Epithelial cell of esophagus (primary cell): ENCODE measurements at regions not wholly inside any gene's neighbourhood (a gene's known extent, or its start where the extent isn't known, plus 50 kb on each side); places are given as distances from the start of the nearest gene placed in this dataset.

Source experiments
- DNase-seq: peaks from one replicate; pipeline ENCODE4 v3.0.0; 2010; ENCODE audit warnings: low read depth
- H3K4me3 ChIP-seq: 2 replicates; pipeline ENCODE4 v1.5.1; 2011; ENCODE audit warnings: mild to moderate bottlenecking, low read length, control low read depth
- TF ChIP-seq, protein P1 (sequence below): IDR thresholded peaks from 2 replicates; pipeline ENCODE4 v1.5.1; 2011; ENCODE audit warnings: low read depth, mild to moderate bottlenecking, low read length, control low read depth, inconsistent platforms; ENCODE audit not compliant: insufficient read depth; ENCODE audit errors: missing control alignments

DNA sequence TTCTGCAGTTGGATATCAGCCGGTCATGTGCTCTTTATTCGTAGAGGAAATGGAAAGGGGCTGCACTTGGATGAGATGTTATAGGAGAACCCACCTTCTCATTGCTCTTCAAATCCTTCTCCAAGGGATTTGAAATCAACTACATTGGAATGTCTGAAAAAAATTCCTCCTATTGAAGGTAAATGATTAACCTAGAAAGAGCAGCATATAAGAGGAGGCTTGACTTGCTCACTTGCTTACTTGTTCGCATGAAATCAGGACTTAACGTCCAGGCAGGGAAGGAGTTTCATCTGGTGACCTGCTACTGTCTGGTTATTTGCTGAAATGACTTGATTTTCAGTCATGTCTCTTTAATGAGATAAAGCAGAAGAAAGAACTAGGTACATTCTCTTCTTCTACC is 338.4 kb upstream of the NOCT start:
- TF ChIP-seq, protein P1, sequence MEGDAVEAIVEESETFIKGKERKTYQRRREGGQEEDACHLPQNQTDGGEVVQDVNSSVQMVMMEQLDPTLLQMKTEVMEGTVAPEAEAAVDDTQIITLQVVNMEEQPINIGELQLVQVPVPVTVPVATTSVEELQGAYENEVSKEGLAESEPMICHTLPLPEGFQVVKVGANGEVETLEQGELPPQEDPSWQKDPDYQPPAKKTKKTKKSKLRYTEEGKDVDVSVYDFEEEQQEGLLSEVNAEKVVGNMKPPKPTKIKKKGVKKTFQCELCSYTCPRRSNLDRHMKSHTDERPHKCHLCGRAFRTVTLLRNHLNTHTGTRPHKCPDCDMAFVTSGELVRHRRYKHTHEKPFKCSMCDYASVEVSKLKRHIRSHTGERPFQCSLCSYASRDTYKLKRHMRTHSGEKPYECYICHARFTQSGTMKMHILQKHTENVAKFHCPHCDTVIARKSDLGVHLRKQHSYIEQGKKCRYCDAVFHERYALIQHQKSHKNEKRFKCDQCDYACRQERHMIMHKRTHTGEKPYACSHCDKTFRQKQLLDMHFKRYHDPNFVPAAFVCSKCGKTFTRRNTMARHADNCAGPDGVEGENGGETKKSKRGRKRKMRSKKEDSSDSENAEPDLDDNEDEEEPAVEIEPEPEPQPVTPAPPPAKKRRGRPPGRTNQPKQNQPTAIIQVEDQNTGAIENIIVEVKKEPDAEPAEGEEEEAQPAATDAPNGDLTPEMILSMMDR = no peak
- no peak overlapping the region for H3K4me3 ChIP-seq
- no peak for DNase-seq

DNA sequence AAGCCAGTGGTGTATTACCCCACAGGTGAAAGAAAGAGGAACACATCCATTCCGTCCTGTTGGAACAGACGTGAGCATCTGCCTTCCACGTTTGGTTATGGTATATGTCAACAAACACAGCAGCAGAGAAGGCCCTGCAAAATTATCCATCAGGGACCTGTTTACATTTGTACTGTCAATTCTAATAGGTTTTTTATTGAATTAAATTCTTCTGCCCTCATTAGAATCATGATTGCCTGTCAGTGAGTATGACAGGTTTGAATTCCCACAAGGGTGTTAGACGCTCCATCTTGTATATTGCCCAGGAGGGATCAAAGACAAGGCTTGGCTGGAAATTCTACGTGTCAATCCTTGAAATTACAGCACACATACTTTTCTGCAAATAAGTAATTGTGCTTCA is 339.9 kb upstream of the NOCT start:
- TF ChIP-seq, protein P1 = no peak
- DNase-seq = no peak
- H3K4me3 ChIP-seq = no peak overlapping the region

DNA sequence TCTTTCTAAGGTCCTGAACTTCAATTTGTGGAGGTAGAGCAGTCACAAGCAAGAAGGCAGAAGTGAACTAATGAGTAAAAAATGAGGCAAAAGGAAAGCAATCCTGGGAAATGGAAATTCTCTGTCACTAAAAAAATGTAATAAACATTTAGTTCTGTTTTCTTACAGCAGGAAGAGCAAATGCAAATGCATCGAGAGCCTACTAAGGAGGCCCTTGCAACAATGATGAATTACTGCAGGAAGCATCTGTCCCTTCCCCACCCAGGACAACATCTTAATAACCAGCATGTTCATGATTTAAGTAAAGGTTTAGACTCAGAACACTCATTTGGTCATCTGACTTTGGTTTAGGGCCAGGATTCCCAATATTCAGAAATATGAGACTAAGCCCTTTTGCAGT is 341.4 kb upstream of the NOCT start:
- DNase-seq = no peak
- no peak overlapping the region for H3K4me3 ChIP-seq
- TF ChIP-seq, protein P1 = no peak

DNA sequence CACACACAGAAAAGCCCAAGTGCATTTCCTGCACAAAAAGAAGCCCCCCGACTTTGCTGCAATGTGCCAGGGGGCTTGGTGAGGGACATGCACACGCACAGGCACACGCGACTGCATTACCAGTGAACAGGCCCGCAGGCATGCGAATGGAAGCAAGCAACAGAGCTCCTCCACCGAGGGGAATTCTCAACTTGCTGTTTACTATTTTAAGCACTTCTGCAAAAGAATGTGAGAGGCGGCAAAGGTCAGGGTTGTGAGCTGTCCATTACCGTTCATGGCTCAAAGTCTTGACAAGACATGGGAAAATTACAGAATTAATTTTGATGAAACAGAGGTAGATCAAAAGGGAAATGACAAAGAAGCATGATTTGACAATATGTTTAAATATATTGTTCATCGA is 342.5 kb upstream of the NOCT start:
- no peak for DNase-seq
- TF ChIP-seq, protein P1 = no peak

DNA sequence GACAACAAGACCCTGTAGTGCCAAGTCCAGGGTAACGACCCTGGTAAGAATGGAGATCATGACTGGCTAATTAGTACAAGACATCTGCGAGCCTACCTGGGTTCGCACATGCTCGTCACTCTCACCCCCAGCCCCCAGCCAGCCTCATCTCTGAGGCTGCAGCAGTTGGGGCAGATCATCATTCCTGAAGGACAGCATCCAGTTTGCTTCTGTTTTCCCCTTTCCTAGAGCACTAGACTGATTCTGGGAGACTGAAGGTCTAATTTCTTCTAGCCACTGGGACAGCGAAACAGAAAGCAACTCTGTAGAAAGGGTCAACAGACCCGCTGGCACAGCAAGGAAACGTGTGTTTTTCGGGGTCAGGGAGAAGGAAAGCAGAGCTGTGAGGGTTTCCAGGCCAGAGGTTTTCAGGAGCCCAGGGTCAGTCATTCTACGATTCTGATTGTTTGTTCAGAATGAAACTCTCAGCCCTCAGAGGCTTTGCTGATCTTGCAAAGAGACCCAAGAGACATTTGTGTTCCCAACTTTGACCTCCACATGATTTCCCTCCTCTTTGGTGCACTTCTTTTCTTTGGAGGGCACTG is 343.1 kb upstream of the NOCT start:
- TF ChIP-seq, protein P1 = no peak
- DNase-seq = no peak

More for the DNA sequence above, 342.5 kb upstream of the NOCT start:
- H3K4me3 ChIP-seq = no peak overlapping the region

DNA sequence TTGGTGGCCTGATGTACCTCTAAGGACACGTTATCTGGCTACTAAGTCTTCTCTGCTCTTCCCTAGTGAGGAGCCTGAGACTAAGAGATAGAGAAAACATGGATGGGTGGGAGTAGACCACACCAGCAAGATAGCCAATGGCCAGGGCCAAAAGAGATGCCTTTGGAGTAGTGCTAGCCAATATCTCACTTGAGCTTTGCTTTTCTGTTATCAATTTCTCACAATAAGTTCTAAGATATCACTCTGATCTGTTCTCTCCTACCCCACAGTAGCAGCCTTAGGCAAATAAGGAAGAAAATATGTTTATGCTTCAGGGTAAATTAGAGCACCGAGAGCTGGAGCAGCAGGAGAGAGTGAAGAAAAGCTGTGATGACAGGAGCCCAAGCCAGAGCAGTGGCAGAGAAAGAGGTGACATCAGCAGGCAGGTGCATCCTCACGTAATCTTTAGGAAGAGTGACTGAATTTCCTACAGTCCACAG is 343.9 kb upstream of the NOCT start:
- TF ChIP-seq, protein P1 = no peak
- H3K4me3 ChIP-seq = no peak overlapping the region
- no peak for DNase-seq

More for the DNA sequence above, 343.1 kb upstream of the NOCT start:
- H3K4me3 ChIP-seq = no peak overlapping the region

DNA sequence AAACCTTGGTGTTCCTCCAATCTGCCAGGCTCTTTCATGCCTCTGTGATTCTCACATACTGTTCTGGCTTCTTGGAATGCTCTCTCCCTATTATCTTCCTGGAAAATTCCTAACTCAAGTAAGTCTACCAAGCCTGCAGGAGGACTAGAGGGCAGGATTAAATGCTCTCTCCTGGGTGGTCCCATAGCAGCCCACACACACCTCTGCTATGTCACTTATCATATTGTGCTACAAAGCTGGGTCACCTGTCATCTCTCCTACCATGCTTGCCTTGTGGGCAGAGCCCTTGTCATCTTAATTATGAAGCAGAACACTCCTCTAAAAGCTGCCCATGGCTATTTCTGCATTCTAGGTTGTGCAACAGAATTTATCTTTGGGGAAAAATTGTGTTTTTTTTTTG is 344.5 kb upstream of the NOCT start:
- TF ChIP-seq, protein P1 = no peak
- H3K4me3 ChIP-seq = no peak overlapping the region
- DNase-seq = no peak
